OCI-LY3 (cell line): ENCODE measurements at regions not wholly inside any gene's neighbourhood (a gene's known extent, or its start where the extent isn't known, plus 50 kb on each side); places are given as distances from the start of the nearest gene placed in this dataset.

Source experiments
- H2AFZ ChIP-seq: fragments of 200-600, 300-600 bp; shearing (Covaris generic); 2 replicates; pipeline ENCODE4 v1.6.0; 2014; ENCODE audit warnings: antibody characterized with exemption, low read depth, low read length
- H3K27ac ChIP-seq: fragments of 200-600, 300-600 bp; sonication (generic); 2 replicates; pipeline ENCODE4 v1.5.1; 2014; ENCODE audit warnings: mild to moderate bottlenecking, low read length, moderate library complexity, mixed read lengths
- H3K27me3 ChIP-seq: fragments of 200-600, 300-600 bp; sonication (generic); 2 replicates; pipeline ENCODE4 v1.6.1; 2014; ENCODE audit warnings: low read depth, low read length, mixed read lengths
- H3K36me3 ChIP-seq: fragments of 200-600, 300-600 bp; sonication (generic); replicated peaks from 2 replicates; pipeline ENCODE3; 2014; ENCODE audit warnings: low read depth, low read length, mixed read lengths
- H3K4me1 ChIP-seq: fragments of 300-600, 200-600 bp; sonication (generic); 2 replicates; pipeline ENCODE4 v1.6.1; 2014; ENCODE audit warnings: low read length, mixed read lengths
- H3K4me2 ChIP-seq: fragments of 200-600, 300-600 bp; sonication (generic); 2 replicates; pipeline ENCODE4 v1.6.1; 2014; ENCODE audit warnings: low read length, mixed read lengths
- H3K4me3 ChIP-seq: fragments of 300-600, 200-600 bp; sonication (generic); 2 replicates; pipeline ENCODE4 v1.5.1; 2014; ENCODE audit warnings: antibody characterized with exemption, mild to moderate bottlenecking, low read length, moderate library complexity
- H3K79me2 ChIP-seq: fragments of 300-600, 200-600 bp; shearing (Covaris generic); 2 replicates; pipeline ENCODE4 v1.6.1; 2014; ENCODE audit warnings: mild to moderate bottlenecking, low read length, mixed read lengths
- H3K9ac ChIP-seq: fragments of 300-600, 200-600 bp; shearing (Covaris generic); 2 replicates; pipeline ENCODE4 v1.6.0; 2014; ENCODE audit warnings: mild to moderate bottlenecking, low read length, moderate library complexity
- H3K9me3 ChIP-seq: fragments of 200-600, 300-600 bp; shearing (Covaris generic); 2 replicates; pipeline ENCODE4 v1.6.1; 2014; ENCODE audit warnings: low read length, mixed read lengths; ENCODE audit not compliant: insufficient read depth
- H4K20me1 ChIP-seq: fragments of 200-600, 300-600 bp; sonication (generic); 2 replicates; pipeline ENCODE4 v1.6.1; 2016; ENCODE audit warnings: low read length, mixed read lengths; ENCODE audit not compliant: insufficient read depth
- EZH2phosphoT487 ChIP-seq: fragments of 200-600 bp; shearing (Covaris generic); IDR thresholded peaks from 2 replicates; pipeline ENCODE4 v1.6.1; 2018; ENCODE audit warnings: antibody characterized with exemption, mixed run types, low read depth
- TF ChIP-seq, protein P1 (sequence below): fragments of 200-600, 300-600 bp; sonication (generic); IDR thresholded peaks from 2 replicates; pipeline ENCODE4 v1.5.1; 2014; ENCODE audit warnings: antibody characterized with exemption, low read length, low read depth

DNA sequence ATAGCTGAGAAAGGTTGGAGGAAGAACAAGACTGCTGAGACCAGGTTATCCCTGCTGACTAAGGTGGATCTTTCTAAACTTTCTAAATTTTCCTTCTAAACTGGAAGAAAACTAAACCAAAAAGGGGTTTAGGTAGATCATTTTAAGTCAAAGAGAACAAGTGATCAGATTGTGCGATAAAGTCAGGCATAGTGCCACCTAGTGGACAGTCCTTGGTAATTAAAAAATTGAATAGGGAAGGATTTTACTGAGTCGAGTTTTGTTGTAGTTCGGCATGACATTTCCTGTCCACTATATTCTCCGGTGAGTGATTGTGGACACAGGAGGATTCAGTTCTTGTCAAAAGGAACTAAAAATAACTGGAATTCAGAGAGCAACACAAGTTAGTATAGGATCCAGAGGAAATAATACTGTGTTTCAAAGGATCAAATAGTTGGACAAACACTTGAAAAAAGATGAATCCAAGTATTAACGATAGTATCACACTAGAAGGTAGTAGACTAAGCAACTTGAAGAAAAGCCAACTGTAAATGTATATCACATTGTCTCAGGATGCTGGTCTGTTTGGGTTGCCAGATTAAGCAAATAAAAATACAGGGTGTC is 1236.4 kb downstream of the FAM181B start:
- Histone ChIP-seq H3K27ac (no peak overlapping the region), H3K36me3 (no peaks in the 10 kb centered on the region), H3K9me3 (no peaks in the 10 kb centered on the region), H4K20me1 (no peaks in the 10 kb centered on the region), H2AFZ (peak overlapping the region; percentile 91), H3K79me2 (no peaks in the 10 kb centered on the region), H3K9ac (peak overlapping the region; percentile 49), H3K4me2 (peak overlapping the region; percentile 70), H3K27me3 (no peaks in the 10 kb centered on the region), H3K4me3 (peak overlapping the region; percentile 55), H3K4me1 (peaks cover 12% of the 10 kb centered on the region)
- TF ChIP-seq, protein P1, sequence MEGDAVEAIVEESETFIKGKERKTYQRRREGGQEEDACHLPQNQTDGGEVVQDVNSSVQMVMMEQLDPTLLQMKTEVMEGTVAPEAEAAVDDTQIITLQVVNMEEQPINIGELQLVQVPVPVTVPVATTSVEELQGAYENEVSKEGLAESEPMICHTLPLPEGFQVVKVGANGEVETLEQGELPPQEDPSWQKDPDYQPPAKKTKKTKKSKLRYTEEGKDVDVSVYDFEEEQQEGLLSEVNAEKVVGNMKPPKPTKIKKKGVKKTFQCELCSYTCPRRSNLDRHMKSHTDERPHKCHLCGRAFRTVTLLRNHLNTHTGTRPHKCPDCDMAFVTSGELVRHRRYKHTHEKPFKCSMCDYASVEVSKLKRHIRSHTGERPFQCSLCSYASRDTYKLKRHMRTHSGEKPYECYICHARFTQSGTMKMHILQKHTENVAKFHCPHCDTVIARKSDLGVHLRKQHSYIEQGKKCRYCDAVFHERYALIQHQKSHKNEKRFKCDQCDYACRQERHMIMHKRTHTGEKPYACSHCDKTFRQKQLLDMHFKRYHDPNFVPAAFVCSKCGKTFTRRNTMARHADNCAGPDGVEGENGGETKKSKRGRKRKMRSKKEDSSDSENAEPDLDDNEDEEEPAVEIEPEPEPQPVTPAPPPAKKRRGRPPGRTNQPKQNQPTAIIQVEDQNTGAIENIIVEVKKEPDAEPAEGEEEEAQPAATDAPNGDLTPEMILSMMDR, result peak; percentile 90
- no peak for TF ChIP-seq EZH2phosphoT487

GRCh38 chr11:81496601-81497000 is 1237.1 kb downstream of the FAM181B start:
- Histone ChIP-seq H3K4me2 (peak overlapping the region; percentile 70), H3K4me3 (no peak overlapping the region), H4K20me1 (no peaks in the 10 kb centered on the region), H2AFZ (peak overlapping the region; percentile 43), H3K4me1 (peaks cover 12% of the 10 kb centered on the region), H3K9me3 (no peaks in the 10 kb centered on the region), H3K36me3 (no peaks in the 10 kb centered on the region), H3K79me2 (no peaks in the 10 kb centered on the region), H3K27ac (no peak overlapping the region), H3K9ac (0 out of 2 replicates have a peak overlapping the region, but pooled peaks have one; percentile 11), H3K27me3 (no peaks in the 10 kb centered on the region)
- TF ChIP-seq, protein P1, result no peak
- TF ChIP-seq EZH2phosphoT487, result no peak

DNA sequence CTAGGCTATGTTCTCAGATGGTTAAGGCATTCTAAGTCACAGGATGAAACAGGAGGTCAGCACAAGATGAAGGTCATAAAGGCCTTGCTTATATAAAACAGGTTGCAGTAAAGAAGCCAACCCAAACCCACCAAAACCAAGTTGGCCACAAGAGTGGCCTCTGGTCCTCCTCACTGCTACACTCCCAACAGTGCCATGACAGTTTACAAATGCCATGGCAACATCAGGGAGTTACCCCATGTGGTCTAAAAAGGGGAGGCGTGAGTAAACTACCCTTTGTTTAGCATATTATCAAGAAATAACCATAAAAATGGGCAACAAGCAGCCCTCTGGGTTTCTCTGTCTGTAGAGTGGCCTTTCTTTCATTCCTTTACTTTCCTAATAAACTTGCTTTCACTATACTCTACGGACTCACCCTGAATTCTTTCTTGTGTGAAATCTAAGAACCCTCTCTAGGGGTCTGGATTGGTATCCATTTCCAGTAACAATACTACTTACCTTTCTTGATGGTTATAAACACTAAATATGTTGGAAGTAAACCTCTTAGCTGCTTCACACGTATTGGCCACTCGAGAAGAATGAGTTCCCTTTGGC is 1237.9 kb downstream of the FAM181B start:
- Histone ChIP-seq H2AFZ (no peak overlapping the region), H3K9ac (no peak overlapping the region), H3K36me3 (no peaks in the 10 kb centered on the region), H3K27ac (no peak overlapping the region), H3K4me2 (no peak overlapping the region), H3K79me2 (no peaks in the 10 kb centered on the region), H3K4me3 (no peak overlapping the region), H4K20me1 (no peaks in the 10 kb centered on the region), H3K4me1 (peaks cover 12% of the 10 kb centered on the region), H3K9me3 (no peaks in the 10 kb centered on the region), H3K27me3 (no peaks in the 10 kb centered on the region)
- TF ChIP-seq, protein P1, result no peak
- no peak for TF ChIP-seq EZH2phosphoT487

- H3K9ac ChIP-seq, result no peak overlapping the region
- H4K20me1 ChIP-seq, result no peaks in the 10 kb centered on the region
- TF ChIP-seq, protein P1, result no peak
- no peak for TF ChIP-seq EZH2phosphoT487
- no peak overlapping the region for H2AFZ ChIP-seq
- no peaks in the 10 kb centered on the region for H3K27me3 ChIP-seq
- no peaks in the 10 kb centered on the region for H3K79me2 ChIP-seq
- peaks cover 12% of the 10 kb centered on the region for H3K4me1 ChIP-seq
- H3K9me3 ChIP-seq, result no peaks in the 10 kb centered on the region
- H3K4me3 ChIP-seq, result no peak overlapping the region
- no peak overlapping the region for H3K27ac ChIP-seq
- H3K36me3 ChIP-seq, result no peaks in the 10 kb centered on the region
- no peak overlapping the region for H3K4me2 ChIP-seq
Measured at GRCh38 chr11:81494431-81494830, 1239.2 kb downstream of the FAM181B start.
